ENCODE measurements at regions not wholly inside any gene's neighbourhood (a gene's known extent, or its start where the extent isn't known, plus 50 kb on each side); places are given as distances from the start of the nearest gene placed in this dataset.
"Not testable (repeated sequence)": the region's sequence is repeated elsewhere in the genome, so short reads cannot be mapped to it uniquely, and the experiment has no call there.

- peak; percentile 80 for DNase-seq
These were observed 147.6 kb upstream of the FRG1 start for GRCh38 chr4:189792924-189793618.

DNA sequence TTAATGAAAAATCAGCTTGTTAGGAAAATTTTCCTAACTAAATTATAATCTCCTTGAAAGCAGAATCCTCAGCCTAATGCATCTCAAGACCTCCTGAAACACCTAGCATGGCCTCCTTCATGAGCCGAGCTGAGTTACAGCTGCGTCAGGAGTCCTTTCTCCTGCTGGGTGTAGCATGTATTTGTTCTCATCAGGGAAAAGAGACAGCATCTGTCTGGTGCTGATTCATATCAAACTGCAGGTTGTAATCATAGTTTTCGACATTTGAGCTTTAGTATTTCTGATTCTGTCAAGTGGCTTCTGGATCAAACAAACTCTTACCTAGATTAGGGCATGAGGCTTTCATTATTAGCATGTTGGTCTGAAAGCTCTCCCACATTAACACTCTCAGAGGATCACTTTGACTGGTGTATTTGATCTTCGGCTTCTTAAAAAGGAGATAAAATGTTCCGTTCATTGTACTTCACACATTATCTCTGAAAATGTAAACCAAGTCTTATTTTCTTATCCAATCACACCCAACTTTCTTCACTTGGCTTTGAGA, 140.1 kb upstream of the FRG1 start:
- DNase-seq: no peak

GRCh38 chr4:189802884-189803283, 137.8 kb upstream of the FRG1 start:
- DNase-seq: no peak

- no peak for DNase-seq
These were observed 135.8 kb upstream of the FRG1 start for GRCh38 chr4:189804894-189805293.

- DNase-seq: no peak
These were observed 134.2 kb upstream of the FRG1 start for GRCh38 chr4:189806506-189806905.

- DNase-seq: no peak
These were observed 133.6 kb upstream of the FRG1 start for GRCh38 chr4:189807031-189807430.

GRCh38 chr4:189809241-189809735, 131.4 kb upstream of the FRG1 start:
- DNase-seq: peak; percentile 36

DNA sequence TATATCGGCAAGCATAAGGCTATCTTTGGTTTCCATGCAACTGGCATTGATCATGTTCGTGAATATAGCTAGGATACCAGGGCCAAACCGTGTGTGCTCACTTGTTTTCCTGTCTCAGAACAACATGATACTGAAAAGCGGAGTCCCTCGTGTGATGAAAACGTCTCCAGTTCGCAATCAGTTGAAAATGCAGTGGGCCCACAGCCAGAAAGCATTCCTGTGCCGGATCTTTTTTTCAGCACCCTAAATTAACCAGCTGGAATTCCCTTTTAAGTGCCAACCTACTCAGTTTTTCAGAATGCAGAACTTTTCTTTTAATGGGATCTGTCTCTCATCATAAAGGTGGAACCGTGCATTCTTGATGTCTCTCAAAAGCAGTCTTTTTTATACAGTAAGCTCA, 130.8 kb upstream of the FRG1 start:
- DNase-seq: peak; percentile 30

- DNase-seq: not testable (repeated sequence)
These were observed 130.1 kb upstream of the FRG1 start for GRCh38 chr4:189810318-189811181.

DNA sequence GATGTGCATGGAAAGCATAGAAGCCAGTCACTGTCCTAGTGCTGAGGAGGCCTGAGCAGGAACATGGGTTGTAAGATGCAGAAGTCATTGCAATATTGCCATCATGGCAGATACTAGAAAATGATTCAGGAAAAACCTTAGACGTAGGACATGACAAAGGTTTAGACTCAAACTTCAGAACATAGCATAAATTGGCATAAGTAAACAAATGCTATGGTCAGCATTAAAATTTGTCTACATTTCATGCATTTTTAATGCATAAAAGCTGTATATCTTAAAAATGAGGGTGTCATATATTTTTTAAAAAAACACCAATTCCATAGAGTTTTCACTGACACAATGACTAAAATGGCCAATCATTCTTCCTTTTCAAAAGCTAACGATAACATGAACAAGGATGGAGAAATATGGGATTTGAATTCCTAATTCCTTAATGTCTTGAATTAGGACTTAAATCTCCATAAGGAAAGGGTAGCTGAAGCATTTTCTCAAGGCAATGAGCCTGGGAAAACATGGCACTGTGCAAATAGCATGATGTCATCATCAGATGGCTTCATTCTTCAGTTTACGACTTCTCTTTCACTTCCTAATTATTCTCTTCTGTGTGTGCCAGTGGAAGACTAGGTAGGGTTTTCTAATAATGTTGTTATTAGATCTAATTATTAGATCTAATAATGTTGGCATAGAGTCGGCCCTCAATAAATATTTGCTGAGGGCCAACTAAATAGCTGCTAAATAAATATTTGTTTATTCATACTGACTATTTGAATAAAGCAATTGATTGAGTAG, 125.1 kb upstream of the FRG1 start:
- DNase-seq: no peak

GRCh38 chr4:189822326-189822725, 118.3 kb upstream of the FRG1 start:
- peak; percentile 64 for DNase-seq

GRCh38 chr4:189823591-189823990, 117.1 kb upstream of the FRG1 start:
- DNase-seq: no peak

- DNase-seq: no peak
These were observed 115.2 kb upstream of the FRG1 start for GRCh38 chr4:189825466-189825865.

DNA sequence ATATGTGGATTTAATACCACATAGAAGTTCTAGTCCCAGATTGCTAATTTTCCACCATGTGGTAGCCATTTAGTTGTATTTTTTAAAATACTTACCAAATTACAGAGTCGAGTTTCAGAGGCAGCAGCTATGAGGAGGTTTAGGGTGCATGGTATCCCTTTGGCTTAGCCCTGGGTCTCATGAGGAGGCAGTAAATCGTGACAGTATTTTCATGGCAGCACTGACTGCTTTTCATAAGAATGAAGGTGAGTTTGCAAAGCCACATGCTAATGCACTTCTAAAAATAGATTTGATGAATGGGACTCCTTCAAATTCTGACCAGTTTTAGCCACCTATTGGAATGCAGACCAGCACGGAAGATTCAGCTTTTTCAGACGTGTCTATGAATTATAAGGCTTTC, 114.0 kb upstream of the FRG1 start:
- peak; percentile 45 for DNase-seq

GRCh38 chr4:189828081-189828697, 112.5 kb upstream of the FRG1 start:
- DNase-seq: no peak

- DNase-seq: no peak
These were observed 108.1 kb upstream of the FRG1 start for GRCh38 chr4:189832528-189832927.

DNA sequence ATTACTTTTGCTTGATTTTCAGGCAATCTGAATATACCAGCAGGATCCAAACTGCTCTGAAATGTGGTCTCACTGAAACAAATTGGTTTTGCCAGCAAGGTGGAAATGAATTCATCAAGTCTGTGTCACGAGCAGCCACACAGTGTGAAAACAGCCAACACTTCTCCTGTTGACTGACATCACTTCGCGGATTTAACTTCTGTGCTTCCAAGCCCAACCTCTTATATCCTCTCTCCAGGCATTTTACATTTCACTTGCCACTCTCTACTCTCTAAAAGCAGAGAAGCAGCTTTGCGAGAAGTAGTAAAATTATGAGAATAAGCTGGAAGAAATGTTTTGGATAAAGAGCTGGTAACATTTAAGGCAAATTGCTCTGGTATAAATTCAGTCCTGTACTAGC, 106.1 kb upstream of the FRG1 start:
- no peak for DNase-seq

- no peak for DNase-seq
These were observed 105.2 kb upstream of the FRG1 start for GRCh38 chr4:189835505-189835904.

- no peak for DNase-seq
These were observed 103.2 kb upstream of the FRG1 start for GRCh38 chr4:189837471-189837870.

DNA sequence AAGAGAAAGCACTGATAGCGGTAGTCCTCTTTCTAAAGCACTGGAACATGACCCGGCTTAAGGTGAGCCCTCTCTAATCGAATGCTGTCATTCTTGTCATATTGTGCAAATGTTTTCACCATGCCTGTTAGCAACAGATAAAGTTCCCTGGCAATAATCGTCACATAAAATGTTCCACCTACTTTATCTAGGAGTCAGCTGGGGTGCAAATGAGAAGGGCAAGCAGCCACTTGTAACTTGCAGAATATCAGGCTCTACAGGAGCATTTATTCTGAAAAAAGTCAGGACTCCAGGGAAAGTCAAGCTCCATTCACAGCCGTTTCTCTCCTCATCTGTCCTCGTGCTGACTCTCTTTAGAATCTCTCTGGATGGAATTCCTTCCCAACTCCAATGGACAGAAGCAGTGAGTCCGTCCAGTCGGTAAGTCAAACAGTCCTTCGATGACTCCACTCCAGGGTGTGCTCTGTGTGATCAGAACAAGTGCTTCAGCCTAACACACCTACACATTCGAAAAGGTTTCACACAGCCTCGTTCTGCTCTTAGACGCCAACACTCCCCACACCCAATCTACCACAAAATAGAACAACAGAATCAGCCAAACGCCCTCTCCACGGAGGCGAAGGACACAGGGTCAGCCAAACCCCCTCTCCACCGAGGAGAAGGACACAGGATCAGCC, 101.7 kb upstream of the FRG1 start:
- DNase-seq: no peak

DNA sequence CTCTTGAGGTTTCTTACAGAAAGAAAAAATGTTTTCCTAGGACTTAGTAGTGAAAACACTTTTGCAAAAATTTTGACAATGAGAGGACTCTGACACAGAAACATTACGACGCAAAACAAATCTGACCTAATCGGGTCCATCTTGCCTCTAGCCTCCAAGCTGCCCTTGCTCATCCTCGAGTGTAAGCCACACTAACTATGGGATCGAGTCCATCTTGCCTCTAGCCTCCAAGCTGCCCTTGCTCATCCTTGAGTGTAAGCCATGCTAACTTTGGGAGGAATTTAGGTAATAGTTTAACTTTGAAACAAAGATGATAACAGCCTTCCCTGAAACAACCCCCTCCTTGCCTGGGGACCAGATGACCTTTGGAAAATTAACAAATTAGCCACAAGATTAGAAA, 100.3 kb upstream of the FRG1 start:
- no peak for DNase-seq
